Colonic mucosa (tissue), 4 donors: ENCODE measurements at regions not wholly inside any gene's neighbourhood (a gene's known extent, or its start where the extent isn't known, plus 50 kb on each side); places are given as distances from the start of the nearest gene placed in this dataset.

ENCODE experiments used
- DNase-seq: peaks from one replicate; pipeline ENCODE4 v3.0.0-alpha.2; 2020
- H3K27ac ChIP-seq: fragments of 200-600 bp; one replicate; pipeline ENCODE4 v1.8.0; 2021
- H3K27me3 ChIP-seq: fragments of 200-600 bp; one replicate; pipeline ENCODE4 v1.8.0; 2021
- H3K36me3 ChIP-seq: fragments of 200-600 bp; one replicate; pipeline ENCODE4 v1.8.0; 2021
- H3K4me1 ChIP-seq: fragments of 200-600 bp; one replicate; pipeline ENCODE4 v1.8.0; 2021; ENCODE audit warnings: mild to moderate bottlenecking
- H3K4me3 ChIP-seq: fragments of 200-600 bp; one replicate; pipeline ENCODE4 v1.8.0; 2021
- H3K9ac ChIP-seq, 2 donors: one replicate each; pipeline ENCODE4 v1.7.0; 2013; ENCODE audit warnings: control low read depth in 2 of 2, low read depth in 2 of 2, low read length in 2 of 2
- H3K9me3 ChIP-seq: fragments of 200-600 bp; one replicate; pipeline ENCODE4 v1.8.0; 2021
- CTCF ChIP-seq: fragments of 200-600 bp; IDR thresholded peaks from one replicate; pipeline ENCODE4 v1.8.0; 2022; ENCODE audit warnings: antibody characterized with exemption, mild to moderate bottlenecking
- intact Hi-C: fragments of 100-400 bp; cut with DNase I; formaldehyde crosslinking; loops from one replicate; pipeline ENCODE4 v1.14.1; 2022
- donor health status: healthy.
- donor health status: DM: no; HTN: no; CAD: no.
- donor health status: DM: no; HTN: no; CAD: no.

GRCh38 chr20:57111028-57111373, 155.4 kb downstream of the BMP7 start:
- no peaks in the 10 kb centered on the region for H3K27me3 ChIP-seq
- DNase-seq = no peak
- H3K4me3 ChIP-seq = no peak overlapping the region
- no peaks in the 10 kb centered on the region for H3K36me3 ChIP-seq
- no peak for TF ChIP-seq CTCF
- H3K9me3 ChIP-seq = no peaks in the 10 kb centered on the region
- no peak overlapping the region for H3K9ac ChIP-seq
- intact Hi-C loops = no loop called here
- H3K27ac ChIP-seq = no peak overlapping the region
- no peaks in the 10 kb centered on the region for H3K4me1 ChIP-seq

- Histone ChIP-seq H3K4me1 (no peaks in the 10 kb centered on the region), H3K27me3 (no peaks in the 10 kb centered on the region), H3K36me3 (no peaks in the 10 kb centered on the region), H3K27ac (no peak overlapping the region), H3K9ac (no peak overlapping the region), H3K4me3 (no peak overlapping the region), H3K9me3 (no peaks in the 10 kb centered on the region)
- intact Hi-C loops = no loop called here
- DNase-seq = no peak
- TF ChIP-seq CTCF = no peak
These were observed 154.0 kb downstream of the BMP7 start for GRCh38 chr20:57112448-57112847.

DNA sequence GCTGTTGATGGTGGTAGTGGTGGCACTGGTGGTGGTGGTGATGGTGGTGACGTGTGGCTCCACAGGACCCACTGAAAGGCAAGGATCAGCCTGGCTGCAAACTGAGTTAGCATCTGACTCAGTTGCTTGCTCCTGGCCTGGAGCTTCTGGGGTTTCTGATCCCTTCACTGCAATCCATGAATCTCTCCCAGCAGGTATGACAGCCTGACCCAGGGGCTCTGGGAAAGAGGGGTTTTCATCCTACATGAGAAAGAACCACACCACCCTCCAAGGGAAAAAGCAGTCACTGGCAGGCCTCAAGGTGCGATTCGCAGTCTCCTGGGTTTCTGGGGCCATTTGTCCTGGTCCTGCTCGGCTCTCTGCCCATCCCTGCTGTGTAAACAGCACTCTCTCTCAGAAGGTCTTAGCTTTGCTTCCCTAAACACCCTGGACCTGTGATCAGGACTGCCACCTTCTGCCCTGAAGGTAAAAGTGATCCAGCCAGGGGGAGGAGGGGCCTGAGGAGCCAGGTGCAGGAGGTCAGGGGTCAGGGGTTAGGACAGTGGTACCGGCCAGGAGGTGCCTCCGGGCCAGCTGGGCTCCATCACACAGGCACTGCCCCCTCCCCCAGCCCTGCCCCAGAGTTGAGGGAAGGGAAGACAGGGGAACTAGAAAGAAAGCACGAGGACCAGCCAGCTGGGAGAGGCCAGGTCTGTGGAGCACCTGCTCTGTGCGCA, 152.0 kb downstream of the BMP7 start:
- Histone ChIP-seq H3K4me3 (no peak overlapping the region), H3K27ac (no peak overlapping the region), H3K36me3 (no peaks in the 10 kb centered on the region), H3K9ac (no peak overlapping the region), H3K9me3 (no peaks in the 10 kb centered on the region), H3K27me3 (no peaks in the 10 kb centered on the region), H3K4me1 (no peaks in the 10 kb centered on the region)
- intact Hi-C loops = no loop called here
- TF ChIP-seq CTCF = no peak
- no peak for DNase-seq

DNA sequence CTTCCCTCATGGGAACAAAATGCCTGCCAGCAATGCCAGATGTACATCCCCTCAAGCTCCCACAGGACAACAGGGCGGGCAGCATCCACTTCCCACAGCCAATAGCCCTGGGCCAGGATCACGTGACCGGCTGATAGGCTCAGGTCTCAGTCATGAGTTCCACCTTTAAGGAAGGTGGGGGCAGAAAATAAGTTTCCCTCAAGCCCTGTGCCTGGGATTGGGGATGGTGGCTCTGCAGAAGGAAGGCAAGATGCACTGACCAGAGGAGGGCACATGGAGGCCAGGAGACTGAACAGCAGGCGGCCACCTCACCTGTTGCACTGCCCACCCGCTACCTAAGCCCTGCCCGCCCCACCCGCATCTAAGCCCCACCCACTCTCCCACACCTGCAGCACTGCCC, 149.1 kb downstream of the BMP7 start:
- no peak for DNase-seq
- intact Hi-C loops = no loop called here
- no peaks in the 10 kb centered on the region for H3K9me3 ChIP-seq

DNA sequence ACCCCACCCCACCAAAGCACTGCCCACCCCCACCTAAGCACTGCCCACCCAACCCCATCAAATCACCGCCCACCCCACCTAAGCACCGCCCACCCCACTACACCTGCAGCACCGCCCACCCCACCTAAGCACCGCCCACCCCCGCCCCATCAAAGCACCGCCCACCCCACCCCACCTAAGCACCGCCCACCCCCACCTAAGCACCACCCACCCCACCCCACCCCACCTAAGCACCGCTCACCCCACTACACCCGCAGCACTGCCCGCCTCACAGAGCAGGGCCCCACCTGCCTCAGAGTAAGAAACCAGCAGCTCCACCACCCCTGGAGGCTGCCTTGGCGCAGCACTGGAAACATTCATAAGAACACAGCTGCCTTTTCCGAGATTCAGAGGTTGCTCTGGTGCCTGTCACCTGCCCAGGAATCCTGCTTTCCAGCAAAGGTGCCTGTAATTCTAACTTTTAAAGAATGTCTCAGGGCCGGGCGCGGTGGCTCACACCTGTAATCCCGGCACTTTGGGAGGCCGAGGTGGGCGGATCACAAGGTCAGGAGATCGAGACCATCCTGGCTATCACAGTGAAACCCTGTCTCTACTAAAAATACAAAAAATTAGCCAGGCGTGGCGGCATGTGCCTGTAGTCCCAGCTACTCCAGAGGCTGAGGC, 148.2 kb downstream of the BMP7 start:
- no peak for DNase-seq
- H3K27ac ChIP-seq = no peak overlapping the region
- no peaks in the 10 kb centered on the region for H3K27me3 ChIP-seq
- H3K9me3 ChIP-seq = no peaks in the 10 kb centered on the region
- intact Hi-C loops = no loop called here
- no peaks in the 10 kb centered on the region for H3K4me1 ChIP-seq
- TF ChIP-seq CTCF = no peak
- H3K4me3 ChIP-seq = no peak overlapping the region
- no peak overlapping the region for H3K9ac ChIP-seq
- no peaks in the 10 kb centered on the region for H3K36me3 ChIP-seq

More for the DNA sequence above, 149.1 kb downstream of the BMP7 start:
- Histone ChIP-seq H3K27me3 (no peaks in the 10 kb centered on the region), H3K36me3 (no peaks in the 10 kb centered on the region), H3K9ac (no peak overlapping the region), H3K4me3 (no peak overlapping the region), H3K4me1 (no peaks in the 10 kb centered on the region), H3K27ac (no peak overlapping the region)
- no peak for TF ChIP-seq CTCF
